Breast epithelium (tissue), 3 donors: ENCODE measurements at regions not wholly inside any gene's neighbourhood (a gene's known extent, or its start where the extent isn't known, plus 50 kb on each side); places are given as distances from the start of the nearest gene placed in this dataset.

Experiments used
- CTCF ChIP-seq, 3 donors: fragments of 450-650 bp; IDR thresholded peaks; one replicate each; pipeline ENCODE4 v1.5.1; 2016 to 2017; ENCODE audit warnings: antibody characterized with exemption in 3 of 3, mild to moderate bottlenecking in 3 of 3, moderate library complexity in 3 of 3
- POLR2A ChIP-seq: fragments of 450-650 bp; IDR thresholded peaks from one replicate; pipeline ENCODE4 v1.6.1; 2016; ENCODE audit warnings: antibody characterized with exemption, mild to moderate bottlenecking, moderate library complexity
- POLR2AphosphoS5 ChIP-seq, 3 donors: sonication (generic); formaldehyde crosslinking; IDR thresholded peaks; one replicate each; pipeline ENCODE4 v1.6.1; 2017; ENCODE audit warnings: antibody characterized with exemption in 3 of 3

- no peak for TF ChIP-seq POLR2A
- TF ChIP-seq CTCF (IDR thresholded peaks at IDR 0.05): no peak
- TF ChIP-seq POLR2AphosphoS5 (IDR thresholded peaks at IDR 0.05): no peak
Measured at GRCh38 chr10:9096288-9096687, 1041.8 kb downstream of the GATA3 start.
